H1 (cell line): ENCODE measurements at regions not wholly inside any gene's neighbourhood (a gene's known extent, or its start where the extent isn't known, plus 50 kb on each side); places are given as distances from the start of the nearest gene placed in this dataset.

ENCODE experiments used
- CTCF ChIA-PET: fragments of 300-600 bp; sonication (Branson Sonifier 250); formaldehyde crosslinking; loops from one replicate; lab custom pipeline; 2021; ENCODE audit not compliant: partially characterized antibody; lab: Charles Lee
- POLR2A ChIA-PET: fragments of 300-600 bp; sonication (Branson Sonifier 250); formaldehyde crosslinking; loops from one replicate; lab custom pipeline; 2021; ENCODE audit warnings: inconsistent platforms; ENCODE audit not compliant: partially characterized antibody; lab: Charles Lee
- DNase-seq, 2 experiments: peaks; one replicate each; pipeline versions ENCODE4 v3.0.0 to v3.0.0-alpha.2; 2010 to 2022; ENCODE audit warnings: low spot score in 2 of 2, low read depth in 1 of 2, mixed read lengths in 1 of 2
- FAIRE-seq: peaks from 2 replicates; lab custom pipeline; 2011; peaks lifted over from hg19 to GRCh38; lab: Jason Lieb, UNC
- H2AFZ ChIP-seq: 2 replicates; pipeline ENCODE4 v1.8.1; 2012; ENCODE audit warnings: low read length, inconsistent platforms
- H2AK5ac ChIP-seq: 2 replicates; pipeline ENCODE4 v1.6.1; 2013; ENCODE audit warnings: low read depth, low read length
- H2BK120ac ChIP-seq: replicated peaks from 2 replicates; pipeline ENCODE3; 2013; ENCODE audit warnings: low read depth, low read length, inconsistent platforms
- H2BK12ac ChIP-seq: 2 replicates; pipeline ENCODE4 v1.6.1; 2013; ENCODE audit warnings: low read depth, low read length
- H2BK15ac ChIP-seq: 2 replicates; pipeline ENCODE4 v1.6.1; 2013; ENCODE audit warnings: low read length
- H2BK20ac ChIP-seq: 2 replicates; pipeline ENCODE4 v1.6.1; 2013; ENCODE audit warnings: low read length
- H2BK5ac ChIP-seq: 2 replicates; pipeline ENCODE4 v1.6.1; 2013; ENCODE audit warnings: low read depth, low read length
- H3K14ac ChIP-seq: 2 replicates; pipeline ENCODE4 v1.6.1; 2013; ENCODE audit warnings: inconsistent platforms; ENCODE audit not compliant: insufficient read length
- H3K18ac ChIP-seq: 2 replicates; pipeline ENCODE4 v1.6.1; 2013; ENCODE audit warnings: low read length; ENCODE audit errors: extremely low read depth
- H3K23ac ChIP-seq: 2 replicates; pipeline ENCODE4 v1.6.1; 2013; ENCODE audit warnings: inconsistent platforms; ENCODE audit not compliant: insufficient read length
- H3K23me2 ChIP-seq: 2 replicates; pipeline ENCODE4 v1.6.1; 2013; ENCODE audit warnings: low read depth, low read length
- H3K27ac ChIP-seq: 2 replicates; pipeline ENCODE4 v1.6.1; 2011; ENCODE audit warnings: low read depth, low read length, inconsistent platforms
- H3K27me3 ChIP-seq, 4 experiments: replicated peaks in 1 of 4; 1 replicate in 1 of 4; 2 replicates in 3 of 4; pipeline versions ENCODE4 v1.6.1 to v1.8.1; 2011 to 2013; ENCODE audit warnings: low read length in 3 of 4, mild to moderate bottlenecking in 3 of 4, inconsistent platforms in 2 of 4, mixed read lengths in 2 of 4, moderate library complexity in 1 of 4; ENCODE audit not compliant: control insufficient read depth in 3 of 4, insufficient read depth in 3 of 4; ENCODE audit errors: extremely low read depth in 1 of 4
- H3K36me3 ChIP-seq, 4 experiments: 2 replicates each; pipeline versions ENCODE4 v1.6.1 to v1.8.1; 2011 to 2013; ENCODE audit warnings: mild to moderate bottlenecking in 4 of 4, low read length in 3 of 4, moderate library complexity in 2 of 4, control low read depth in 1 of 4, inconsistent platforms in 1 of 4; ENCODE audit not compliant: insufficient read depth in 4 of 4, control insufficient read depth in 2 of 4
- H3K4ac ChIP-seq: replicated peaks from 2 replicates; pipeline ENCODE3; 2013; ENCODE audit warnings: low read length, low read depth, mixed read lengths, inconsistent platforms; ENCODE audit not compliant: insufficient read length
- H3K4me1 ChIP-seq, 4 experiments: replicated peaks in 1 of 4; 1 replicate in 1 of 4; 2 replicates in 3 of 4; pipeline versions ENCODE4 v1.6.1 to v1.8.1; 2011 to 2013; ENCODE audit warnings: low read length in 3 of 4, inconsistent platforms in 2 of 4, mixed read lengths in 1 of 4; ENCODE audit not compliant: insufficient read depth in 4 of 4, control insufficient read depth in 3 of 4
- H3K4me2 ChIP-seq, 2 experiments: 2 replicates each; pipeline versions ENCODE4 v1.6.1 to v1.8.1; 2011 to 2013; ENCODE audit warnings: low read depth in 2 of 2, low read length in 2 of 2, control low read depth in 1 of 2, inconsistent platforms in 1 of 2, mild to moderate bottlenecking in 1 of 2; ENCODE audit not compliant: insufficient read depth in 1 of 2
- H3K4me3 ChIP-seq, 4 experiments: fragments of 200-600, 300-600 bp in 1 of 4; sonication (generic), shearing (Covaris generic), sonication (Bioruptor Twin) in 1 of 4; 2 replicates each; pipeline versions ENCODE4 v1.5.1 to v1.8.1; 2011 to 2016; ENCODE audit warnings: low read length in 4 of 4, low read depth in 3 of 4, control low read depth in 2 of 4, inconsistent platforms in 2 of 4, mild to moderate bottlenecking in 2 of 4, mixed read lengths in 1 of 4, moderate library complexity in 1 of 4; ENCODE audit not compliant: insufficient read depth in 2 of 4; ENCODE audit errors: extremely low read depth in 1 of 4
- H3K56ac ChIP-seq: replicated peaks from 2 replicates; pipeline ENCODE3; 2013; ENCODE audit warnings: low read depth, mild to moderate bottlenecking, mixed read lengths, low read length, inconsistent platforms; ENCODE audit not compliant: insufficient read length
- H3K79me1 ChIP-seq: 2 replicates; pipeline ENCODE4 v1.6.1; 2013; ENCODE audit warnings: low read depth, low read length, control low read depth
- H3K79me2 ChIP-seq, 2 experiments: 2 replicates each; pipeline versions ENCODE4 v1.6.1 to v1.8.1; 2012 to 2013; ENCODE audit warnings: low read length in 2 of 2, mild to moderate bottlenecking in 2 of 2, inconsistent platforms in 1 of 2; ENCODE audit not compliant: insufficient read depth in 2 of 2, control insufficient read depth in 1 of 2
- H3K9ac ChIP-seq, 4 experiments: replicated peaks in 1 of 4; 1 replicate in 1 of 4; 2 replicates in 3 of 4; pipeline versions ENCODE4 v1.6.1 to v1.8.1; 2011 to 2013; ENCODE audit warnings: low read depth in 3 of 4, low read length in 3 of 4, control low read depth in 2 of 4, mild to moderate bottlenecking in 2 of 4, moderate library complexity in 2 of 4, inconsistent platforms in 1 of 4; ENCODE audit errors: extremely low read depth in 1 of 4
- H3K9me3 ChIP-seq, 2 experiments: 2 replicates each; pipeline versions ENCODE4 v1.6.1 to v1.8.1; 2012 to 2013; ENCODE audit warnings: mild to moderate bottlenecking in 2 of 2, moderate library complexity in 2 of 2, control low read depth in 1 of 2, inconsistent platforms in 1 of 2, low read depth in 1 of 2, low read length in 1 of 2, mixed read lengths in 1 of 2; ENCODE audit not compliant: insufficient read depth in 2 of 2
- H4K20me1 ChIP-seq, 2 experiments: replicated peaks in 1 of 2; 2 replicates each; pipeline versions ENCODE3 to v1.8.1; 2011 to 2013; ENCODE audit warnings: inconsistent platforms in 2 of 2, low read length in 2 of 2, mild to moderate bottlenecking in 1 of 2; ENCODE audit not compliant: insufficient read depth in 2 of 2, control insufficient read depth in 1 of 2
- H4K5ac ChIP-seq: 2 replicates; pipeline ENCODE4 v1.6.1; 2013; ENCODE audit warnings: low read length, low read depth, mixed read lengths, inconsistent platforms; ENCODE audit not compliant: insufficient read length
- H4K8ac ChIP-seq: 2 replicates; pipeline ENCODE4 v1.8.0; 2013; ENCODE audit warnings: mild to moderate bottlenecking, moderate library complexity, low read length, inconsistent platforms; ENCODE audit not compliant: insufficient read depth; ENCODE audit errors: extremely low read depth
- H4K91ac ChIP-seq: replicated peaks from 2 replicates; pipeline ENCODE3; 2013; ENCODE audit warnings: low read length, mixed read lengths, inconsistent platforms; ENCODE audit not compliant: insufficient read length
- WGBS, 2 experiments: shearing (Covaris generic) in 1 of 2; methylation state at CpG; one replicate each; pipeline versions ENCODE4 v1.1.6 to v1.1.7; 2013 to 2015; ENCODE audit warnings: low lambda C conversion rate in 2 of 2, mixed read lengths in 2 of 2, inconsistent platforms in 1 of 2, low coverage in 1 of 2, missing lambda C conversion rate in 1 of 2; ENCODE audit not compliant: insufficient replicate concordance in 2 of 2, insufficient coverage in 1 of 2, insufficient read length in 1 of 2; ENCODE audit errors: extremely low coverage in 1 of 2, missing lambda C conversion rate in 1 of 2; 5-methylcytosine and 5-hydroxymethylcytosine counted together
- TF ChIP-seq, protein P1 (sequence below): IDR thresholded peaks from 2 replicates; pipeline ENCODE4 v1.6.1; 2012; ENCODE audit warnings: inconsistent platforms

DNA sequence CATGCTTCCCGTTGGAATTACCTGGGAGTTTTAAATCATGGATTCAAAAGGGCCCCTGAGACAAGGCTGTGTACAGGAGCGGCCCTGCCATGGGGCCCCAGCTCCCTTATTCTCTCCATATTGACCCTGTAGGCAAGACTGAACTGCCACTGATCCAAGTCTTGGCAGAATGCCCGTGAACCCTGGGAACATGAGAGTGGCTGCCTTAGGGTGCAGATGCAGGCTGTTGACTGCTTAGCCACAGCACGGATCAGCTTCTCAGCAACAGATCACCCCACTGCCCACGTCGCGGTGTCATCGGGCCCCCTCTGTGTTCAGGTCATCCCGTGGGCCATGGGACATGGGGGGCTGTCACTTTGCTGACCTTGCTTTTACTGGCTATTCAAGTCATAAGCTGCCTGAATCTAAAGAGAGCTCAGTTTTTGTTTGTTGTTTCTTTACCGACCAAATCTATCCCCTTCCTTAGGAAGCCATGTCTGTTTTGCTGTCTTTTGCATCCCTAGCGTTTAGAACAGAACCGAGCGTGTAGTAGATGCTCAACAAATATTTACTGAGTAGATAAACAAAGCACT, 83.4 kb downstream of the MATN1 start:
- H3K4me2 ChIP-seq = no peak overlapping the region
- no peaks in the 10 kb centered on the region for H3K79me1 ChIP-seq
- H3K18ac ChIP-seq = no peak overlapping the region
- no peak overlapping the region for H4K8ac ChIP-seq
- FAIRE-seq = no peak
- no peaks in the 10 kb centered on the region for H3K27me3 ChIP-seq
- H2BK12ac ChIP-seq = no peak overlapping the region
- no peaks in the 10 kb centered on the region for H3K9me3 ChIP-seq
- no peak overlapping the region for H3K56ac ChIP-seq
- CTCF ChIA-PET = interaction anchor here (0.5 to 1.6 kb wide), 5 partner anchors 10 to 1709 kb away, joined by 3 to 5 read pairs (median 3); no protein-coding TSS in a partner anchor
- POLR2A ChIA-PET = no interaction called here
- no peak for DNase-seq
- H3K14ac ChIP-seq = no peak overlapping the region
- no peaks in the 10 kb centered on the region for H3K36me3 ChIP-seq
- H3K4me3 ChIP-seq = no peak overlapping the region
- no peak overlapping the region for H2AK5ac ChIP-seq
- no peak overlapping the region for H2AFZ ChIP-seq
- H3K9ac ChIP-seq = no peak overlapping the region
- H3K4me1 ChIP-seq = no peaks in the 10 kb centered on the region
- no peak overlapping the region for H3K23ac ChIP-seq
- H3K23me2 ChIP-seq = no peaks in the 10 kb centered on the region
- no peaks in the 10 kb centered on the region for H4K20me1 ChIP-seq
- H2BK20ac ChIP-seq = no peak overlapping the region
- WGBS, 2 experiments = 90% methylated on average over 13 of the region's 13 CpGs; no CpG with 5 or more reads in 1 of the 2 experiments
- H3K79me2 ChIP-seq = no peaks in the 10 kb centered on the region
- H4K5ac ChIP-seq = no peak overlapping the region
- TF ChIP-seq, protein P1, sequence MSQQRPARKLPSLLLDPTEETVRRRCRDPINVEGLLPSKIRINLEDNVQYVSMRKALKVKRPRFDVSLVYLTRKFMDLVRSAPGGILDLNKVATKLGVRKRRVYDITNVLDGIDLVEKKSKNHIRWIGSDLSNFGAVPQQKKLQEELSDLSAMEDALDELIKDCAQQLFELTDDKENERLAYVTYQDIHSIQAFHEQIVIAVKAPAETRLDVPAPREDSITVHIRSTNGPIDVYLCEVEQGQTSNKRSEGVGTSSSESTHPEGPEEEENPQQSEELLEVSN = no peak
- TF ChIP-seq, all 59 proteins: peak for 0
- H2BK120ac ChIP-seq = no peak overlapping the region
- no peak overlapping the region for H2BK15ac ChIP-seq
- no peak overlapping the region for H3K4ac ChIP-seq
- no peak overlapping the region for H4K91ac ChIP-seq
- H3K27ac ChIP-seq = no peak overlapping the region
- H2BK5ac ChIP-seq = no peak overlapping the region
